Lung microvascular endothelial cell (primary cell): ENCODE measurements at regions not wholly inside any gene's neighbourhood (a gene's known extent, or its start where the extent isn't known, plus 50 kb on each side); places are given as distances from the start of the nearest gene placed in this dataset.
"Not testable (repeated sequence)": the region's sequence is repeated elsewhere in the genome, so short reads cannot be mapped to it uniquely, and the experiment has no call there.

Experiments
- DNase-seq, 2 donors: peaks; one replicate each; pipeline versions ENCODE4 v3.0.0 to v3.0.0-alpha.2; 2010; ENCODE audit warnings: low read depth in 2 of 2

DNA sequence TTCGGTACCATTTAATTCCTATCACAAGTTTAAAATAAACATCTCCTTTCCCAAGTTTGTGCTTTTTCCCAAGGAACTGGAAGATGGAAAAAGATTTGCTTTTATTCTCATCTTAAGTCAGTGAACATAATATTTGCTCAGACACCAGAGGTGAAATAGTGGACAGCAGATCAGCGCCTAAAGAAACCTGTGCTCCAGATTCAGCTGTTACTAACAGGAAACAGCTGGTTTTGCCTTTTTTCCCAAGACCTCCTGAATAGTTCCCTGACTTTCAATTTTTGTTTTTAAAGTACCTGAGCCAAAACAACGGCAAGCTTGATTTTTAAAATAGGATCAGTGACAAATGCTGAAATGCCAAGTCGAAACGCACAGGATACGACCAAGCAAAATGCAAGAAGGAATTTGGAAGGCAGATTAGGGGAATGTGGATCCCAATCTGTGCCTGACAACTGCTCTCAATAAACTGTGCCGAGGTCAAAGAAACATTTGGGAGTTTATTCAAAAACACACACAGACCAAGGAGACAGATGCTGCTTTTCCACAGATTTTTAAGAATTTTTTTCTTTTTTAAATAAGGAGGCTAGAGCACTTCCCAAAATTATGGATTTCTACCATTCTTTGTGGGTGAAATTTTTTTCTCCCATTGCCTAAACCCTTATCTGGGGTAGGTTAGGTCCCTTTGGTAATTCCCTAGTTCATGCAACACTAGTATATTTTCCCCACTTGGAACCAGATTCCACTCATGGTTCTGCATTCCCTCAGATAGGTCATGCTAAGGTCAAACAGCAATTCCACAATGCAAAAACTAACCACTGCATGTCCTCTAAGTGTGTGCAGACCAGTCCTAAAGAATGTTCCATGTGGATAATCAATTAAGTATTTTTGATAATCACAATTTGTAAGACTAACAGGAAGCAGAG, 121.5 kb upstream of the PDE1A start:
- DNase-seq, result peak; percentile 18 to 58

DNA sequence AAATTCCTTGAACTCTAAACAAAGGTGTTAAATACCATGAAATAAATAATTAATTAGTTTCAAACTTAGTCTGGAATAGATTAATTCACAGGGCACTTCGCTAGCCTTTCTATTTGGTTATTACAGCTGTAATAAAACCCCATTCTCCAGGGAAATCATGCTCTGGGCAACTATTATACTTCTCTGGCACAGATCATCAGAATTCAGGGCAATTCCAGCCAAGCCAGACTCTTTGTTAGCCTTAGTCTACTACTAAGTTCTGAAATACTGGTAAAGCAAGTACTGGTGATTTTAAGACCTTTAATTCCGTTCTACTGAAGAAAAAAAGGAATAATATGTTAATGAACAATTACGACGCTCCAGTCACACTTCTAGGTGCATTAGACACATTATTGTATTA, 123.4 kb upstream of the PDE1A start:
- no peak for DNase-seq

DNA sequence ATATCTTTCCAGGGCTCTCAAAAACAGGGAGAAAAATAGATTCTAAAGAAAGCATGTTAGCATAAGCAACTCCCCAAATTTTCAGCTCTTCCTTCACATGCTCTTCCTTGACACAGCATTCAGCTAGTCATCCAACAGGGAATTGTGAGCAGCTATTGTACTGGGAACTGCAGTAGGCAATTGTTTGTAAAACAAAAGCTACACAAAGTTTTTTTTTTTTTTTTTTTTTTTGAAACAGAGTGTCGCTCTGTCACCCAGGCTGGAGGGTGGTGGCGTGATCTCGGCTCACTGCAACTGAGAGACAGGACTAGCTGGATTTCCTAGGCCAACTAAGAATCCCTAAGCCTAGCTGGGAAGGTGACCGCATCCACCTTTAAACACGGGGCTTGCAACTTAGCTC, 125.4 kb upstream of the PDE1A start:
- not testable (repeated sequence) for DNase-seq

DNA sequence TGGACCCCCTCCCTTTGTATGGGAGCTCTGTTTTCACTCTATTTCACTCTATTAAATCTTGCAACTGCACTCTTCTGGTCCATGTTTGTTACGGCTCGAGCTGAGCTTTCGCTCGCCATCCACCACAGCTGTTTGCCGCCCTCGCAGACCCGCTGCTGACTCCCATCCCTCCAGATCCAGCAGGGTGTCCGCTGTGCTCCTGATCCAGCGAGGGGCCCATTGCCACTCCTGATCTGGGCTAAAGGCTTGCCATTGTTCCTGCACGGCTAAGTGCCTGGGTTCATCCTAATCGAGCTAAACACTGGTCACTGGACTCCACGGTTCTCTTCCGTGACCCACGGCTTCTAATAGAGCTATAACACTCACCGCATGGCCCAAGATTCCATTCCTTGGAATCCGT, 125.9 kb upstream of the PDE1A start:
- DNase-seq, result not testable (repeated sequence)

DNA sequence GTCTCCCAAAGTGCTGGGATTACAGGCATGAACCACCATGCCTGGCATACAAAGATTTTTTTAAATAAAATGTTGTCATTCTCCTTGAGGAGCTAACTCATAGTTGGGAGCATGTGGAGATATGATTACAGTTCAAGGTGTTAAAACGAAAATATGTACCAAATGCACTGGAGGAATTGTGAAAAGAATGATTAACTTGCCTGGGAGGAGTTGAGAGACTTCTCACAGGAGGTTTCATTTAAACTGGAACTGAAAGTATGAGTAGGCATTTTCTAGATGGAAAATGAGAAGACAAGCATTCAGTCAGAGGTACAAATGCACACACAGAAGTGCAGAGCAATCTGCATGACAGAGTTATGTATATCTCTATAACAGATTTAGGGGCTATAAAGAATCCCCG, 126.6 kb upstream of the PDE1A start:
- DNase-seq, result no peak

DNA sequence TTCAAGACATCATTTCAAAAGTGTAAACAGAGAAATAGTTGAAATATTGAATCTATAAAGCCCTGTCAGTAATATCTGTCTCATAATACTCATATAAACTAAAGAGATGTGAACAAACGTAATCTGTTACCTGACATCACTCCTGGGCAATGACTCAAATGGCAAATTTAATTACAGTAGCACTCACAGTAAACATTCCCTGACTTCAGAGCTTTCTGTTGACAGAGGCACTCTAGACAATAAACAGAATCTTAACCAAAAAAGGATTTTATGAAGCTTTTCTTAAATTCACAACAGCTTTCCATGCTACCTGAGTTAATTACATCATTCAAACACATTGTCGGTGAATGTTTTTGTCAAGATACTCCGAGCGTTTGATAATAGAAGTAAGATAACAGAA, 128.1 kb upstream of the PDE1A start:
- DNase-seq, result no peak

DNA sequence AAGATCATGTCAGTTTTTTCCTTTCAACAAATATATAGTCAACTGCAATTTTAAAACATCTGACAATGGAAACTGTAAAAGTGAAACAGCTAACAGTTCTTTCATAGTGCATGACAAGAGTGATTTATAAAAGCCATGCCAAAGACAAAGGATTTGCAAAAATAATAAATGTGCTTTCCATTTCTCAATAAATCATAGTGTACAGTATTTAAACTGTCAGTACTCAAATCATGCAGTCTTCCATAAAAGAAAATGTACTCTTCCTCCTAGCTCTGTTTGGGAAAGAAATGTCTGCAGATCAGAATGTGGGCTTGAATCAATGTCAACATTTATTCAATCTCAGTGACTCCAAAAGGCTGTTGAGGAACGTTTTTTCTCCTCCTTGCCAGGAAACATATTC, 131.7 kb upstream of the PDE1A start:
- no peak for DNase-seq

DNA sequence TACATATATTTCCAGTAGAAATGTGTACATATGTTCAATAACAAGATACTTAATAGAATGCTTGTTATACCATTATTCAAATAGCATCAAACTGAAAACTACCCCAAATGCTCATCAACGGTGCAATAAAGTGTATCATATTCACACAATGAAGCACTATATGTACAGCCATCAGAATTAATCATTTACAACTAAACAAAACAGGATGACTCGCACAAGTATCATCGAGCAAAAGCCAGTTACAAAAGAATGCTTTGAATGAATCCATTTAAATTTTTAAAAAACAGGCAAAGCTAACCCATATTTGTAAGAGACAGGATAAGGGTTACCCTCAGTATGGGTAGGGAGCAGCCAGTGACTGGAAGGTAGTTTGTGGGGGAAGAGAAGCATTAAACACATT, 132.8 kb upstream of the PDE1A start:
- no peak for DNase-seq

DNA sequence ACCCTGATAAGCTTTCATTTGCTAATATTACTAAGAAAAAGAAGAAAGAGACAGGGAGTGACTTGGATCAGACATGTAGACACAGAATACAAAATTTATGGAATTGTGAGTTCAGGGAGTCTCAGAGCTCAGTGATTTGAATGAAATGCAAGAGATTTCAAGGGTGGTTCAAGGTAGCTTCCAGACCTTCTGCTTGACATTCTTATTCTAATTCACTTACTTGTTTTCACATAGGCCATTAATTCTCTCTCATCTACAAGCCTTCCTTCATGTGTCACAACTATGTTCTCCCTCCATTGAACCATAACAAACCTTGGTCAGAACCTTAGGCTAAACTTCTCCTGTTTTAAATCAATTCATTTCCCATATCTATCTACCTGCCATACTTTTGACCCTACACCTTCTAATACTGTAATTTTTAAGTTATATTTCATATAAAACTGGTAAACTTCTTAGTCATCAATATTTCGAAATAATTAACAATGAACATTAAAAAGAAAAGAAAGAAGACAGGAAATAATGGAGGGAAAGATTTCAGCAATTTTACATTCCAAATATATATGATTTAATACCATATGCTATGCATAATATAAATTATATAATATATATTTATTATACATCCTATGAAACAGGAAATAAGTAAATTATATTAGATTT, 139.2 kb upstream of the PDE1A start:
- no peak for DNase-seq

DNA sequence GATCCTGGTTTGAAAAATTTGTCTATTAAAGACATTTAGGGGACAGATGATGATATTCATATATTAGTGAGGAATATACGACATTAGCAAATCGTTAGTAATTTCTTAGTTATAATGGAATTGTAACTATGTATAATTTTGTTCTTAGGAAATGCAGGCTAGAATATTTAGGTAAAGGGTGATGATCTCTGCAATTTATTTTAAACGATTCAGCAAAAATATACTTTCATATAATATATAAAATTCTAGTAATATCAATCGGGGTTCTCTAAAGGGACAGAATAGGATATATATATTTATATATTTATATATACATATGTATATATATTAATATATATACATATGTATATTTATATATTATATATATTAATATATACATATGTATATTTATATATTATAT, 142.5 kb upstream of the DNAJC10 start:
- DNase-seq, result no peak

DNA sequence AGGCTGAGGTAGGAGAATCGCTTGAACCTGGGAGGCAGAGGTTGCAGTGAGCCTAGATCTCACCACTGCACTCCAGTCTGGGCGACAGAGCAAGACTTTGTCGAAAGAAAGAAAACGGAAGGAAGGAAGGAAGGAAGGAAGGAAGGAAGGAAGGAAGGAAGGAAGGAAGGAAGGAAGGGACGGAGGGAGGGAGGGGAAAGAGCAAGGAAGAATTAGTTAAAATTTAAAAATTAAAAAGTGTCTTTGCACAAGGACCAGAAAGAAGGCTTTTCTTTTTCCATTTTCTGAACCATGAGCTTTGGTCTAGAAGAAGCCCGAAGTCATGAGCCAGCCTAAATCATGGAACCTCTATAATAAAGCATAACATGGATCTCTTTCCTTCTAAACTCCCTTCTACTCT, 138.2 kb upstream of the DNAJC10 start:
- no peak for DNase-seq

DNA sequence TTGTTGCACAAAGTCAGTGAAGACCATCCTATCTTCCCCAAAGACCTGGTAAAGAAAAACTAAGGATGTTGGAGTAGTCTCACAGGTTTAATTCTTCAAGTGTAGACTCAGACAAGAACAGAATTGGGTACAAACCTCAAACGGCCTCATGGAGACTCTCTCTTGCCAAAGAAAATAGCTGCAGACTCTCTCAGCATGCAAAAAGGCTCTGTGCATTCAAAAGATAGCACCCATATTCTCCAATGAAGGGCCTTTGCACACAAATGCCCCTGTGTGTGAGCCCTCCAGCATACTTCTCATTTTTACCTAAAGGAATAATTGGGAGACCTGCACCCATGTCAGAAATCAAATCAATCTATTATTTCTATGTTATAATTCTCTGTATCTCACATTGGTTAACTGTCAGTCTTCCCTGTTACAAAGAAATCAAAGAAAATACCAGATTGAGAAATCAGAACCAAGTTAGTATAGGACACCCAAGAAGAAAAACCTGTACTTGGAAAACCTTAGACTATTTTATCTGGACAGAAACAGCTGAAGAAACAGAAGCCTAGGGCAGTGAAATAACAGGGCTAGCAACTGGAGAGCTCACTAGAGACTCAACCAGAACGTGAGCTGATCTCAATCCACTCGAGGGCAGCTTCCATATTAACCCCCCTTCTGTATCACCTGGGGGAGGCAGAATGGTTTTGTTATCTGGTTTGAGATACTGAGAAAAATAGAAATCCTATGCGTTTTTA, 134.7 kb upstream of the DNAJC10 start:
- no peak for DNase-seq

DNA sequence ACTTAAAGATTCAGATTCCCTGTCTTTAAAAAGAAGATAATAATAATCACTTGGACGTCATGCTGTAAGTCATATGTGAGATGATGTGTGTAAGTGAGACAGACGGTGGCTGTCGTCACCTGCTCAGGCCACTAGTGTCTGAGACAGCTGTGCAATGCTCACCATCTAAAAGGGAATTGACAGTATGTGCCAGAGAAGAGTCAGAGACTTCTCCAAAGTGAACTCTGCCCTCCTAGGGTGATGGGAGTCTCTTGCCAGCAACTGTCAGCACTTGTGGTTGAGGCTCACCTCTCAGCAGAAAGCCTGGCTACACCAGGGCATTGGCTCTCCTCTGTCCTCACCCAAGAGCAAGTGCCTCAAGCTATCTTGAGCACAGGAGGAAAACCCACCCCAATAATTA, 131.6 kb upstream of the DNAJC10 start:
- DNase-seq, result no peak

DNA sequence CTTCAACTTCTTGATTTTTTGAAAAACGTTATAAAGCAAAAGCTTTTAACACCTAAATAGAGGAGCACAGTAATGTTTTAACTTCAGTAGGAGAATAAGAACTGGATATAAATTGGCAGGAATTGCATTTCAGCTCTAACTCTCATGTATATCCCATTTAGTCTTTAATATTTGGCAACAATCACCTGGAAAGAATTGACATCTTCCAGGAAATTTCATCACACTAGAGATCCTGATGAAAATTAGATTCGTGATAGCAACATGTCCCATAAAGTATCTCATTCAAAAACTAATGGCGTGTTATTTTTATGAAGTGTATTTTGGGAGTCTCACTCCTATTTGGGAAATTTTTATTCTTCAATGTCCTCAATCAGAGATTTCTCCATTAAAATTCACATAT, 131.1 kb upstream of the DNAJC10 start:
- no peak for DNase-seq

DNA sequence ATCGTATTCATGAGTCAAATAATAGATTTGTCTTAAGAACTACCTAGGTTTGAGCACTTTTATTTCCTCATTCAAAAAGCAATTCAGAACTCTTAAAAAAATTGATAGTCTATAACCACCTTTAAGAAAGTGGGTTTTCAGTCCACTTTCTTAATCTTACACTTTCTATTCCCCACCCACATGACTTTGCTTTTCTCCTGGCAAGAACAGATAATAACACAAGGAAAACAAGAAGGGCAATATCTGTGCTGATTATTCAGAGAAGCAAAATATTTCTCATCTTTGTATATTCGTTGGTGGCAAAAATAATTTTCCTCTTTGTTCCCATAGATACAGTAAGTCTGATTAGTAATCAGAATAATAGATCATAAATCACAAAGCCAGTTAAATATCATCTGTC, 130.6 kb upstream of the DNAJC10 start:
- no peak for DNase-seq

DNA sequence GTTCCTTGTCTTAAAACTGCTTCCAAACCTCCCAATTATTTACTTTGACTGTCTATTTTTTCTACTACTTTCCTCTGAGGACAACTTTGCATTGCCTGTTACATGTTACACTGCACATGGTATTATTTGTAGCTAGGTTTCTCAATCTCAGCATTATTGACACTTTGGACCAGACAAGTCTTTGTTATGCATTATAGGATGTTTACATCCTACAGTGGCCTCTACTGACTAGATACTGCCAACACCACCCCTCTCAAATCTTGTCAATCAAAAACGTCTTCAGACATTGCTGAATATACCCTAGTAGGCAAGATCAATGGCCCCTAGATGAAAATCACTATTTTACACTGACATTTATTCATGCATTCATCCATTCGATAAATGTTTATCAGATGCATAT, 129.6 kb upstream of the DNAJC10 start:
- DNase-seq, result no peak

DNA sequence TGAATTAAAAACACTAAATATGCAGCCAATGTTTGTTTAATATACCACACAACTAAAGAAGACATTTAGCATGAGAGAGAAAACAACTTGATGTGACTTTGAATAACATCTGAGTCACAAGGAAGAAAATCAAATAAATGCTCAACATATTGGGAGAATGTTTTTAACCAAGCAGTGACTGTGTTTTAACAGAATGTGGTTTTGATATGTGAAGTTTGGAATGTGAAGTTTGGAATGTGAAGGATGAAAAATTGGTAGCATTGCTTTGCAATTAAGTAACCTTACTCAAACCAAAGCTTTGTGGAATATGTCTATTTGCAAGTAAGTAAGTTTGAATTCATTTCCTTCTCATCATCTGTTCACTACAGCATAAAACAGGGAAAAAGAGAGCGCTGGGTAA, 128.2 kb upstream of the DNAJC10 start:
- no peak for DNase-seq

DNA sequence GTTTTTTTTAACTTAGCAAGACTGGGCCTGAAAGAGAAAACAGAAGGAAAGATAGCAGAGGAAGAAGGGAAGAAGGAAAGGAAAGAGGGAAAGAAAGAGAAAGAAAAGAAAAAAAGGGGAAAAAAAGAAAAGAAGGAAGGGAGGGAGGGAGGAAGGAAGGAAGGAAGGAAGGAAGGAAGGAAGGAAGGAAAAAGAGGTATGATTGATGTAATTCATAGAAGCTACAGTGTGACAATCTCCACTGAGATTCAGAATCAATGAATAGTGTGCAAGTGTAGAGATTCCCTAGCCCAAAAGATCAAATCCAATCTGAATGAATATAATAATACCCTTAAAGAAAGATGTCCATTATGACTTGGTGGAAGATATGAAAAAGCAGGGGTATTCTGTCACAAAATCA, 126.9 kb upstream of the DNAJC10 start:
- no peak for DNase-seq

DNA sequence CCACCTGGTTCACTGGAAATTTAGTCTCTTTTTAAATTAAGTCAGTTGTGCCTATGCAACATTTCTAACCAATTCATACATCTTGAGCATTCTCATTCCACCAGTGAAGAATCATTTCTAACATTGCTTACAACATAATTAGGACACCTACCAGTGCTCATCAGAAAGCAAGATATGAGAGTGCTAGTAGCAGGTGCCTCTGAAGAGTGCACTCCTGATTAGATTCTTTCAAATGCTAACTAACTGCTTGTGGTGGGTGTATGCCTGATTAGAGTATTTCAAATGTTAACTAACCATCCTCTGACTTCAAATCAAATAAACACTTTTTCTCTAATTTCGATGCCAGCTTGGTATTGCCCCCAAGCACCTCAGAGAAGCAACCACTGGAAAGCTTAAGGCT, 124.3 kb upstream of the DNAJC10 start:
- no peak for DNase-seq

DNA sequence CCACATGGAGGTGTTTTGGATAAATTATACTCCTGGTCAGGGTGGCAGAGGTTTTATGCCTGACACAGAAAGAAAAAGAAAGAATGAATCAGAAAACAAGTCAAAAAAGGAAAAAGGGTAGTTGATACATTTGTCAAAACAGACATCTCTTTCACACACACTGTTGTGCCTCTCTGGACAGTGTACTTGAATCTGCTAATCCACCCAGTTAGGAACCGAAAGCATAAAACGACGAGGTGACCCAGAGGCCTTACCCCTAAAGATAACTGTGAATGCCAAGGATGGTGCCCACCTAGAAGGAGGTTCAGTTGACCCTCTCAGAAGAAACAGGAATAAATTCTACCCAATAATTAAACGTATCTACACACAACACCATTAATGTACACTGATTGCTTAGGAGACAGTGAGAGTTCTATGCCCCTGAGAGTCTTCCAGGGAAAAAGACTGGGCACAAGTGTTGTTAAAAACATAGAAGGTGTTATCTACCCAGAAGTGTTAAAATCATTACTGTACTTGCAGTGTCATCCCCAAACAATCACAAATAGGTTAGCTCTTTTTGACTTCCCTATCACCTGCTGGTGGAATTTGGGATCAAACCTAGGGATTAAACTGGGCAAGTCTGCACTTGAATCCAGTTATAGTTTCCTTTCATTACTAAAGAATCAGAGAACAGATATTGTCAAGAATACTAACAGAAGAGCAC, 123.2 kb upstream of the DNAJC10 start:
- no peak for DNase-seq

DNA sequence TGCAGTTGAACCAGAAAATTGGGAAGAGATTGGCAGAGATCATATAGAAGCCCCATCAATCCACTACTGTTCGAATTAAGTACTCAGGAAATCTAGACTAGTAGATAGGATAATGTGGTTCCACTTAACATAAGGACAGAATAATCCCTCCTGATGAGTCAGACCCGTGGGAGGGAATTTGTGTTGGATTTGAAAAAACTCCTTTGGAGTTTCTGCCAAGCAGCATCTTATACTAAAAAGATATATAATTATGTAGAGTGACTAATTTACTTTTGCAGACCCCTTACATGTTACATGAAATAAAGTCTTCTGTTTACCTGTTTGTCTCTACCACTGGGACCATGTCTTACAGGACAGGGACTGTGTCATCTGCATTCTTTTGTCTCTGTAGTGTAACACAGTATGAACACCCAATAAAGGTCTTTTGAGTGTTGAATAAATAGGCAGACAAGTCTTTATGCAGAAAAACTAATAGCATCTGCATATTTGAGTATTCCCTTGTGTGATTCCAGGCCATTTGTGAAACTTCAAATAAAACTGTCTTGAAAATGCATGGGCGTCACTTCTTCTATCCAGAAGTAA, 122.6 kb upstream of the DNAJC10 start:
- DNase-seq, result no peak

DNA sequence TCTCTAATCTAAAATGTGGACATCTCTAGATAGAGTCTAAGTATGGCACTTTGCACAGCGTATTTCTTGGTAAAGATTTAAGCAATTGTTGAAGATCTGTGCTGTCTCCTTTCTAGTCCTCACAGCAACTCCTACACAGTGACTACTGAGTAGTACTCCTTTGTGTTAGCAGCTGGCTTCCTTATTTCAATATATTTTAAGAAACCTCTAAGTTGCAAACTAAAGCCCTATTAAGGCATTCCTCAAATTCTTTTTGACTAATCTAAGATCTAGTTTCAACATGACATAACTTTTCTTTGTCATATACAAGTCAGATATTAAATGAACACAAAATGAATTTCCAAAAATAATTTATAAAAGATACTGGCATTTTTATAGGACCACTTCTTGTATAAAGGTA, 121.8 kb upstream of the DNAJC10 start:
- no peak for DNase-seq
